Sigmoid colon (tissue), 6 donors: ENCODE measurements at regions not wholly inside any gene's neighbourhood (a gene's known extent, or its start where the extent isn't known, plus 50 kb on each side); places are given as distances from the start of the nearest gene placed in this dataset.

ENCODE experiments used
- DNase-seq: peaks from one replicate; pipeline ENCODE4 v3.0.0-alpha.2; 2019
- H3K27ac ChIP-seq, 4 donors: fragments of 200-600 bp; sonication (generic); one replicate each; pipeline ENCODE4 v1.5.1; 2016 to 2019; ENCODE audit warnings: mild to moderate bottlenecking in 1 of 4
- H3K27me3 ChIP-seq, 3 donors: fragments of 200-600 bp; sonication (generic); one replicate each; pipeline ENCODE4 v1.5.1; 2019; ENCODE audit warnings: mild to moderate bottlenecking in 1 of 3
- H3K36me3 ChIP-seq, 4 donors: fragments of 200-600 bp; sonication (generic); one replicate each; pipeline ENCODE4 v1.5.1; 2016 to 2019
- H3K4me1 ChIP-seq, 4 donors: fragments of 200-600 bp; sonication (generic); one replicate each; pipeline ENCODE4 v1.5.1; 2017 to 2019
- H3K4me3 ChIP-seq, 4 donors: fragments of 200-600 bp; sonication (generic); one replicate each; pipeline ENCODE4 v1.5.1; 2017 to 2019; ENCODE audit warnings: mild to moderate bottlenecking in 2 of 4, moderate library complexity in 1 of 4
- H3K9me3 ChIP-seq, 4 donors: fragments of 200-600 bp in 3 of 4; sonication (generic) in 3 of 4; one replicate each; pipeline versions ENCODE4 v1.5.1 to v1.6.1; 2013 to 2019
- EP300 ChIP-seq, 4 donors: sonication (generic); formaldehyde crosslinking; IDR thresholded peaks; one replicate each; pipeline ENCODE4 v1.6.1; 2017; ENCODE audit warnings: antibody characterized with exemption in 4 of 4
- POLR2A ChIP-seq, 2 donors: fragments of 450-650 bp; IDR thresholded peaks; one replicate each; pipeline ENCODE4 v1.6.1; 2016; ENCODE audit warnings: antibody characterized with exemption in 2 of 2, mild to moderate bottlenecking in 2 of 2, moderate library complexity in 2 of 2
- POLR2AphosphoS5 ChIP-seq, 4 donors: sonication (generic); formaldehyde crosslinking; IDR thresholded peaks; one replicate each; pipeline ENCODE4 v1.6.1; 2017; ENCODE audit warnings: antibody characterized with exemption in 4 of 4
- WGBS, 2 donors: extraction: QIAGEN DNeasy Blood & Tissue Kit; methylation state at CpG; one replicate each; pipeline ENCODE4 v1.1.7; 2013; 5-methylcytosine and 5-hydroxymethylcytosine counted together
- intact Hi-C: fragments of 100-400 bp; cut with DNase I; formaldehyde crosslinking; loops from one replicate; pipeline ENCODE4 v1.15.1; 2023
- TF ChIP-seq, protein P1 (sequence below), 4 experiments: fragments of 450-650 bp in 3 of 4; fragments of 200-600 bp in 1 of 4; IDR thresholded peaks; one replicate each; pipeline ENCODE4 v1.5.1; 2016 to 2019; ENCODE audit warnings: antibody characterized with exemption in 4 of 4, mild to moderate bottlenecking in 3 of 4, moderate library complexity in 2 of 4
- donor health status: healthy with polysubstance abuse.
- donor health status: healthy.

DNA sequence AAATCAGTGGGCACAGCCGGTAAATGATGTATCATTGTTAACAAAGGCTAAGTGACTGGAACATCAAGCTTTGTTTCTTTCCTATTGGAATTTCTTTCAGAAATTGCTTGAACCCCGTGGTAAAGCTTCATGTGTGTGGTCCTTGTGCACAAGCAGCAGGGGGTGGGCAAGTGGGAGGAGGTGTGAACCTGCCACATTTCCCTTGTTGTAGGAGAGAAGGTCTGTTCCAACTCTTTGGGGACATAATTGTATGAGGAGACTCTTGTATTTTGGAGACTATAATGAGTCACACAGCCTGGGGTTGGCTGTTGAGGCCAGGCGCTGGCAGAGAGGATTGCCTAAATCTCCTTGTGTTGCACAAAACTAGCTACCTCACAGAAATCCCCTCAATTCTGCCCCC, 620.5 kb downstream of the IRX1 start:
- H3K27me3 ChIP-seq = no peaks in the 10 kb centered on the region
- DNase-seq = peak; percentile 19
- H3K4me3 ChIP-seq = no peak overlapping the region
- TF ChIP-seq POLR2AphosphoS5 (IDR thresholded peaks at IDR 0.05) (no peak), EP300 (IDR thresholded peaks at IDR 0.05) (no peak), POLR2A (IDR thresholded peaks at IDR 0.05) (no peak)
- TF ChIP-seq, protein P1, sequence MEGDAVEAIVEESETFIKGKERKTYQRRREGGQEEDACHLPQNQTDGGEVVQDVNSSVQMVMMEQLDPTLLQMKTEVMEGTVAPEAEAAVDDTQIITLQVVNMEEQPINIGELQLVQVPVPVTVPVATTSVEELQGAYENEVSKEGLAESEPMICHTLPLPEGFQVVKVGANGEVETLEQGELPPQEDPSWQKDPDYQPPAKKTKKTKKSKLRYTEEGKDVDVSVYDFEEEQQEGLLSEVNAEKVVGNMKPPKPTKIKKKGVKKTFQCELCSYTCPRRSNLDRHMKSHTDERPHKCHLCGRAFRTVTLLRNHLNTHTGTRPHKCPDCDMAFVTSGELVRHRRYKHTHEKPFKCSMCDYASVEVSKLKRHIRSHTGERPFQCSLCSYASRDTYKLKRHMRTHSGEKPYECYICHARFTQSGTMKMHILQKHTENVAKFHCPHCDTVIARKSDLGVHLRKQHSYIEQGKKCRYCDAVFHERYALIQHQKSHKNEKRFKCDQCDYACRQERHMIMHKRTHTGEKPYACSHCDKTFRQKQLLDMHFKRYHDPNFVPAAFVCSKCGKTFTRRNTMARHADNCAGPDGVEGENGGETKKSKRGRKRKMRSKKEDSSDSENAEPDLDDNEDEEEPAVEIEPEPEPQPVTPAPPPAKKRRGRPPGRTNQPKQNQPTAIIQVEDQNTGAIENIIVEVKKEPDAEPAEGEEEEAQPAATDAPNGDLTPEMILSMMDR (IDR thresholded peaks at IDR 0.05) = no peak
- no peaks in the 10 kb centered on the region for H3K36me3 ChIP-seq
- WGBS, 2 donors = 70 to 77% methylated on average over 3 of the region's 3 CpGs
- no peak overlapping the region for H3K27ac ChIP-seq
- H3K4me1 ChIP-seq = no peaks in the 10 kb centered on the region
- intact Hi-C loops = no loop called here
- peaks cover 0 to 3% (median 0%) of the 10 kb centered on the region in 4 donors for H3K9me3 ChIP-seq

DNA sequence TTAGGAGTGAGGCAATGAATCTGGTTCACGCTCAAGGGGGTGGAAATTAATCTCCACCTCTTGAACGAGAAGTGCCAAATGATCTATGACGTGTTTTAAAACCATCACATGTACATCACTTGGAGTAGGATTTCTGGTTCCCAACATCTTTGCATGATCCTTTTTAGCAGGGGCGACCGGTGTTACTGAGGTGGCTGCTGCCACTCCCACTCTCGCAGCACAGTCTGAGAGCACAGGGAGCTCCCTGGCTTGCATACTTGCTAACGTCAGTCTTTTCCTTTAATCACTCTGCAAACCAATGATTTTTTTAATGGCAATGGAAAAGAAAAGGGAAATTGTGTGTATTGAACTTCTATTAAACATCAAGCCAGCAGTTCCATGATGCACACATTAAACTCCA, 624.4 kb downstream of the IRX1 start:
- no peaks in the 10 kb centered on the region for H3K4me1 ChIP-seq
- intact Hi-C loops = no loop called here
- H3K9me3 ChIP-seq = peaks cover 0 to 3% (median 0%) of the 10 kb centered on the region in 4 donors
- TF ChIP-seq EP300 (IDR thresholded peaks at IDR 0.05) = no peak
- no peak for TF ChIP-seq POLR2A (IDR thresholded peaks at IDR 0.05)
- TF ChIP-seq, protein P1 (IDR thresholded peaks at IDR 0.05) = no peak
- no peak for TF ChIP-seq POLR2AphosphoS5 (IDR thresholded peaks at IDR 0.05)
- 89 to 90% methylated on average over 7 of the region's 7 CpGs for WGBS, 2 donors
- no peaks in the 10 kb centered on the region for H3K36me3 ChIP-seq
- no peak overlapping the region for H3K4me3 ChIP-seq
- no peak overlapping the region for H3K27ac ChIP-seq
- DNase-seq = no peak
- H3K27me3 ChIP-seq = no peaks in the 10 kb centered on the region

DNA sequence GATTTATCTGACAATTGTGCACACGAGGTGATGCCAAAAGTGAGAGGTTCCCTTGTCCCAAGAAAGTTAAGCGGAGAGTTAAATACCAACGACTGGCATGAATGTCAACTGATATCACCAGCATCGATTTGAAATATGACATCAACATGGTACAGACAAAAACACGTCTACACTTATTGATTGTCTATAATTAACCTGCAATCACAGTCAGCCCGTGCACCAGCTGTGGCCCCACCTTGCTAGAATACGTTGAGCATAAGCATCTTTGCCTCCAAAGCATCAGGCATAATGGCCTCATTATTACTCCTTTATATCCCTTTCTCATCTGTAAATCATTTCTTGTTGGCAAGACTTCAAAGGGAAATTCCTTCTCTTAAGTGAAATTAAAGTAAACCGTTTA, 625.4 kb downstream of the IRX1 start:
- Histone ChIP-seq H3K4me3 (no peak overlapping the region), H3K4me1 (no peaks in the 10 kb centered on the region), H3K36me3 (no peaks in the 10 kb centered on the region), H3K27ac (no peak overlapping the region), H3K27me3 (no peaks in the 10 kb centered on the region), H3K9me3 (peaks cover 0 to 3% (median 0%) of the 10 kb centered on the region in 4 donors)
- WGBS, 2 donors = 42 to 70% methylated on average over 8 of the region's 8 CpGs
- intact Hi-C loops = no loop called here
- DNase-seq = no peak
- TF ChIP-seq, protein P1 (IDR thresholded peaks at IDR 0.05) = no peak
- TF ChIP-seq POLR2AphosphoS5 (IDR thresholded peaks at IDR 0.05) = no peak
- no peak for TF ChIP-seq EP300 (IDR thresholded peaks at IDR 0.05)
- TF ChIP-seq POLR2A (IDR thresholded peaks at IDR 0.05) = no peak

DNA sequence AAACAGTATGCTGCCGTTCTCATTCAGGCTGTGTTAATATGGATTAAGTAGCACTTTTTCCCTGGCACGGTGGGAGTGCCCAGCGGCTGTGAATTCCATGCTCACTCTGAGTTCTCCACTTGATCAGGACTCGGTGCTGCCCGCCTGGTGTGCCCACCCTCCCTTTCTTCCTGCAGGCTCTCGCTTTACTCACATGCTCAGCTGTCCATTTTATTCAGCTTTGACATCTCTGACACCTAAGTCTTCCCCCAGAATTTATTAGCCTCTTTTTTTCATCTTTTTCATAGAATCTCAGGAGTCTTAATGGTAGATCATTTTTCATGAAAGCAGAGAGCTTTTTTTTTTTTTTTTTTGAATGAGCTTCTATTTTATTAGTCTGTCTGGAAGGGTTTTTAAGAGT, 626.5 kb downstream of the IRX1 start:
- Histone ChIP-seq H3K27ac (no peak overlapping the region), H3K9me3 (peaks cover 0 to 3% (median 0%) of the 10 kb centered on the region in 4 donors), H3K27me3 (no peaks in the 10 kb centered on the region), H3K36me3 (no peaks in the 10 kb centered on the region), H3K4me1 (no peaks in the 10 kb centered on the region), H3K4me3 (no peak overlapping the region)
- WGBS, 2 donors = 85 to 91% methylated on average over 6 of the region's 6 CpGs
- intact Hi-C loops = no loop called here
- TF ChIP-seq EP300 (IDR thresholded peaks at IDR 0.05) (no peak), POLR2A (IDR thresholded peaks at IDR 0.05) (no peak), POLR2AphosphoS5 (IDR thresholded peaks at IDR 0.05) (no peak)
- TF ChIP-seq, protein P1 (IDR thresholded peaks at IDR 0.05) = no peak
- no peak for DNase-seq

DNA sequence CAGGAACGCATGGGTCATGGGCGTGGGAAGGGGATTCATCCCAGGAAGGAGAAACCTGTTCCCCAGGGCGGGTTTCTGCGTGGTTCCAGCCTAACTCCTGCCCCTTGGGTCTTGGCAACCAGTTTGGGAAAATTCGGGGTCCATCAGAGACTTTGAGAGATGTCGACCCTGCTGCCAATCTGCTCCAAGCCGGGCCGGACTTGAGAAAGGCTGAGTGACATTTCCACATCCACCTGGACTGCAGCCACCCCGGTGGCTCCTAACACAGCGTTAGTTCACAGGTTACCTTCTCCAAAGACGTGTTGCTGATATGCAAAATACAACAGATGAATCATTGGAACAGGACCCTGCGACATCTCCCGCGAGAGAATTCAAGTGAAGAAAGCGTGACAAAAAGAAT, 627.2 kb downstream of the IRX1 start:
- 84 to 89% methylated on average over 15 of the region's 15 CpGs for WGBS, 2 donors
- intact Hi-C loops = no loop called here

More for the DNA sequence above, 627.2 kb downstream of the IRX1 start:
- H3K4me3 ChIP-seq = no peak overlapping the region
- H3K27me3 ChIP-seq = no peaks in the 10 kb centered on the region
- no peaks in the 10 kb centered on the region for H3K36me3 ChIP-seq
- TF ChIP-seq, protein P1 (IDR thresholded peaks at IDR 0.05) = no peak
- TF ChIP-seq POLR2AphosphoS5 (IDR thresholded peaks at IDR 0.05) = no peak
- no peak for TF ChIP-seq POLR2A (IDR thresholded peaks at IDR 0.05)
- no peak for TF ChIP-seq EP300 (IDR thresholded peaks at IDR 0.05)
- no peak overlapping the region for H3K27ac ChIP-seq
- no peak for DNase-seq
- peaks cover 0 to 3% (median 0%) of the 10 kb centered on the region in 4 donors for H3K9me3 ChIP-seq
- no peaks in the 10 kb centered on the region for H3K4me1 ChIP-seq
